HG03520 (cell line): ENCODE measurements at regions not wholly inside any gene's neighbourhood (a gene's known extent, or its start where the extent isn't known, plus 50 kb on each side); places are given as distances from the start of the nearest gene placed in this dataset.

Experiments used
- ATAC-seq: cut with Tn5 transposase; IDR thresholded peaks from one replicate; pipeline ENCODE4 v1.9.1; 2021; ENCODE audit warnings: mild to moderate bottlenecking, moderate library complexity; ENCODE audit not compliant: unreplicated experiment

DNA sequence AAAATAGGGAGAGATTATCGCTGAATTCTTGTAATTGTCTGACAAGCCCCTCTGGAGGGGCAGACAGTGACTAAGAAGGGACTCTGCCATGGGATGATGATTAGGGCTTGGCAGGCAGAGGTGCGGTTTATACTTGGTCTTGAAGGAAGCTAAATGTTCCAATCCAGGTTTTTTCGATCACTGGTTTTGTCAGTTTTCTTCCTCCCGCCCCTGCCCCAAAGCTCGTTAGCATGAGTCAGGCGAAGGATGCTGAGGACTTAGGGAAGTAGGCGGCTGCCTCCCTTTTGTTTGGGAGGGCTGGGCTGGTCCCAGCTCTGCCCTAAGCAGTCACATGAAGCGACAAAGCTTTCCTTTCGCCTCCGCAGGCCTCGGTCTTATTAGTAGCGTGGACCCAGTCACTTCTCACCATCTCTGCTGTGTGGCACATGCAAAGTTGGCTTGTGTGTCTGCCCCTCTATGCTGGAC, 314.2 kb downstream of the CDC5L start:
- ATAC-seq, result no peak

DNA sequence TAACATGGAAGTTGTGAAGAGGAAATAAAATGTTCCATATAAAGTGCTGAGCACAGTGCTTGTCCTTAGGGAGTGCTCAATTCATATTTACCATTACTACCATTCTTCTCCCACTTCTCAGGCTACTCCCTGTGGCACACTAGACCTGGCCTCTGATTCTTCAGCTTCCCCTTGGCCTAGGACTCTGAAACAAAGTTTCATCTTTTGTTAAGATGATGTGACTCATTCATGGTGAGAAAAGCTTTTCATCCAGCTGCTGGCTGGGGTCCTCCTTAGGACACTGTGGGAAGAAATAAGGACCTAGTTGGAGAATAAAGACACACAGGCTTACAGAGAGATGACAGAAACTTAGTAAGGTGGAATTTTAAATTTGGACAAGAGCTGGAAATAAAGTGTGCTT, 314.8 kb downstream of the CDC5L start:
- ATAC-seq, result no peak

DNA sequence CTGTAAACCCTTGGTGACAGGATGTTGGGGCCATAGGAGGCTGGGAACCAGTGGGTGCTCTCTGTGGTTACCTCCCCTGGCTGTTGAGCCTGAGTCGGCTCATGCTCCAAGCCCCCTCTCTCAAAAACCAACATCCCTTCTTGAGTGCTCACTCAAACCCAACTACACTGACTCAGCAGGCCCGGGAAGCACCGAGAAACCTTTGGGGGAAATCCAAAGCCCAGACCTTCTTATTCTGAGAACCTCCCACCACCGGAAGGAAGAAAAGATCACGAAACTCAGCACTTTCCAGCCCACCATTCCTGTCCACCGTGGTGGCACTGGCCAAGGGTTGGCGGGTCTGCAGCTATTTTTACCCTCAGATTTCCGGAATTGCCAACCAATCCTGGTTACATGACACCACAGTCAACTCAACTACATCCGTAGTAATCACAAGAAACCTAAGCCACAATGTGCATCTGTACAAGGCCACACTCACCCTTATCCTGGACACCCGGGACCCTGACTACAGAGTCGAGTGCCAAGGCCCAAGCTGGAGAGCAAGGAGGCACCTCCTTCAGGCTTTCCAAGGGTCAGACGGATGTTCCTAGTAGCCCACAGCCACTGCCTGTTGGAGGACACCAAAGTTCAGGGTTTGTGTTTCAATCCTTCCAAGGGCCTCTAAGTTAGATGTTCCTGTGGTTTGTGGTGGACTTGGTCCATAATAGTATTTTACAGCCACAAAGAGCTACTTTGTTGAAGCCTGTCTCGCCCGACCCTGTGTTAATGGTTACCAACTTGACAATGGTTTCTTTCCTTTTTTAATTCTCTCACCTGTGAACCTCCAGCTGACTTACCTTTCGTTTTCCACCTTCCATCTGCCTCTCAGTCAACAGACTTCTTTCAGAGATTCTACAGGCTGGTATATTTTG, 317.0 kb downstream of the CDC5L start:
- ATAC-seq, result peak; percentile 63

DNA sequence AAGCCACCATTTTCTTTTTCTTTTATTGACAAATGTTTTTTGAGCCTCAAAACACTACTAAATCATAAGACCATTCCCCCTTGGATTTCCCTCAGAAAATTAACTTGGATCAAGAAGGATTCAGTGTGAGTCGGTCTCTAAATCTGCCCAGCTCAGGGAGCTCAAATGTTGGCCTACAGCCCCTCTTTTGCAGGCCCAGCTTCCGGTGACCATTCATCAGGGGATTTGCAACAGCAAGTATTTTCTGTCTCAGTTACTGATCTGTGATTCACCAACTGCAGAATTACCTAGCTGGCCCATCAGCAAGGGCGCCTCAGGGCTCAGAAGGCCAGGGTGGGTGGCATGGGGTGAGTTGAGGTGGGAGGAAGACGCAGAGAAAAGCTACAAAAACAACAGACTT, 318.1 kb downstream of the CDC5L start:
- no peak for ATAC-seq

DNA sequence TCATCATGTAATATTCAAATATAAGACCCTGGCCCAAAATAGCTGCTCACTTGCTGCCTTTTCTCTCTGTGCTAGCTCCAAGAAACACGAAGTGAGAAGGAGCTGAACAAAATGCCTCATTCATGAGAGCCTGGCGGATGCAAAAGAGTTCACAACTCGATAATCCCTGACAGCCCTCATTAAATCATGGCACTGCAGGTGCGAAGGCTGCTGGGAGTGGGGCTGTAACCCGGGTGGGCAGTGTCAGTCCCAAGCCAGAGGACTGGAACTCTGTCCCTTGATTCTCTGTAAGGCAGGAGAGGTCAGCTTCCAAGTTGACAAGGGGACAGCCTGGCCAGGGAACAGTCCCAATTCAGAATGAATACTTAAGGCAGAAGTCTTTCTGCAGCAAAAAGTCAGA, 318.5 kb downstream of the CDC5L start:
- ATAC-seq, result no peak

DNA sequence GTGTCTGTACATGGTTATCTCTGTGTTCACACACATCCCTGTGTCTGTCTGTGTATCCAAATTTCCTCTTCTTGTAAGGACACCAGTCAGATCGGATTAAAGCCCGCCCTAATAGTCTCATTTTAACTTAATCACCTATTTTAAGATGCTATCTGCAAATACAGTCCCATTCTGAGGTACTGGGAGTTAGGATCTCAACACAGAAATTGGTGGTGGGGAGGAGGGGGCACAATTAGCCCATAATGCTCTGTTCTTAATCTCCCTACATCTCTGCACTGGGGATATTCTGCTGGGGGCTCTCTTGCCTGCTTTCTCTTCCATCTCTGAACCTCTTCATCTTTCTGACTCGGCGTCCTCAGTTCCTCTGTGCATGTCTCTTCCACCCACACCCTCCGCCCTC, 320.7 kb downstream of the CDC5L start:
- ATAC-seq, result no peak

DNA sequence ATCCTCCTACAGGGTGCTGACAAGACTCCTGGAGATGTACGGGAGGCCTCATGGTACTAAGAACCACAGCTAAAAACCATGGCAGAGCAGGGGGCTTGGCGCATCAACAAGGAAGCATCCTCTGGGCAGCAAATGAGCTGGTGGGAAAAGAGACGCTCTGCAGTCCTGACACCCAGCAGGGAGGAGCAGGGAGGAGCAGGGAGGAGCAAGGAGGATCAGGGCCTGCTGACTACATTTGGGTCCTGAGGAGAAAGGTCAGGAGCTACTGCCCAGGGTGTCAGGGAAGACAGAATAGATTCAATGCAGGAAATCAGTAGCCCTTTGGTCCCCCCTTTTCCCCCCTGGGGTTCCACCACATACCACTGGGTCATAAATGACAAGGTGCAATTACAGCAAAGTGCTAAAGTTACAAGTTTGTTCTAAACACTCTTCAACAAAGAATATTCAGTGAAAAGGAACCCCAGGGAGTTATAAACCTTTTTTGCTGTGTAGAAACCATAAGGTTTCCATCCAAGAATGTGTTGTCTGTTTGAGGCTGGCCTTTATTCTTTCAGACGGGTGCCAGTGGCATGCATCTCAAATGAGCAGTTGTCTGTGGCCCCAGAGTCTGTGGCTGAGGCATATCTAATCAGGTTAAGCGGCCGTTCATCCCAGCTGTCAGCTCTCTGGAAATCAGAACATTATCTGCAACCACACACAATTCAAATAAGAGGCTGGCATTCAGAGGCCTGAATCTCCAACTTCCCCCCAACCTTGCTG, 325.0 kb downstream of the CDC5L start:
- no peak for ATAC-seq

DNA sequence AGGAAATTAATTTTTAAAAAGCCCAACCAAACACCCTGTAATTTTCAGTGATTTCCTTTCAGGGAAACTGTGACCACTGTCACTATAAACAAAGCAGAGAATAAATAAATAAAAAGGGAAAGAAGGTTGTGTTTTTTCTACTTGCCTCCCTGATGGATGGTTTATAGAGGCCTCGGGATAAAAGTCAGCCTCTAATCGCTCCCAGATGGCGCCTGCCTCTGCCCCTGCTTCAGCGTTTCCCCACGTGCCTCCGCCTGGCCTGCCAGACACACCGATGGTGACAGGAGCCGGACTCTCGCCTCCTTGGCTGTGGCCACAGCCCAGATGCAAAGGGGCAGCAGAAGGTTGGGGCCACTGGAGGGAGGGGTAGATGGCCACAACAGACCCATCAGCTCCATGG, 327.7 kb downstream of the CDC5L start:
- no peak for ATAC-seq

DNA sequence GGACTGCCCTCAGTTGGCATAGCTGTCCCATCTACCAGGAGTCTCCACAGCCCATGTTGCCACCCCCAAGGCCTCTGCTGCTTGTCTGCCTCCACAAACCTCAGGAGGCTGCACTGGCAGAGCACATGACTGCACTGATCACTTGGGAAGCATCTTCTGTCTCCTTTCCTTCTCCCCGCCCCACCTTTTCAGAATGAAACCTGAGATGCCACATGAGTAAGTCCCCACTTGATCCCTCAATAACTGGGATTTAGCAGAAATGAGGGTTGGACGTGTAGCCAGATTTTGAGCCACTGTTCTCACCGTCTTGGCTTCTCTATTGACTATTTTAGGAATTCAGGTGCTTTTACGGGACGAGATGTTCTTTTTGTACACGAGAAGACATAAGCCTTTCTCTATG, 328.4 kb downstream of the CDC5L start:
- no peak for ATAC-seq

DNA sequence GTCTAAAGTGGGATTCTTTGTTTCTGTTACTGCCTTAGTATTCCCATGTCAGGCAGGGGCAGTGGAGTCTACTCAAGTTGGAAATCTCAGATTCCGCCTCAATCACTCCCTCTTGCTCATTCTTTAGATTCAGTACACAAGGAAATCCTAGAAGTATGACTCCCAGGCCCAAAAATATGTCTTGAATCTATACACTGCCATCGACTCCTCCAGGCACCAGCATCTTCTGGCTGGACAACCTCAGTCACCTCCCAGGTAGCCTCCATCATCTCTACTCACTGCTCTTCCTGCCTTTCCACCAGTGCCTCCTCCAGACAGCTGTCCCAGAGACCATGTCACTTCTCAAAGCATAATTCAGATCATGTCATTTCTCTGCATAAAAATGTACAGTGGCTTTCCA, 329.9 kb downstream of the CDC5L start:
- no peak for ATAC-seq

DNA sequence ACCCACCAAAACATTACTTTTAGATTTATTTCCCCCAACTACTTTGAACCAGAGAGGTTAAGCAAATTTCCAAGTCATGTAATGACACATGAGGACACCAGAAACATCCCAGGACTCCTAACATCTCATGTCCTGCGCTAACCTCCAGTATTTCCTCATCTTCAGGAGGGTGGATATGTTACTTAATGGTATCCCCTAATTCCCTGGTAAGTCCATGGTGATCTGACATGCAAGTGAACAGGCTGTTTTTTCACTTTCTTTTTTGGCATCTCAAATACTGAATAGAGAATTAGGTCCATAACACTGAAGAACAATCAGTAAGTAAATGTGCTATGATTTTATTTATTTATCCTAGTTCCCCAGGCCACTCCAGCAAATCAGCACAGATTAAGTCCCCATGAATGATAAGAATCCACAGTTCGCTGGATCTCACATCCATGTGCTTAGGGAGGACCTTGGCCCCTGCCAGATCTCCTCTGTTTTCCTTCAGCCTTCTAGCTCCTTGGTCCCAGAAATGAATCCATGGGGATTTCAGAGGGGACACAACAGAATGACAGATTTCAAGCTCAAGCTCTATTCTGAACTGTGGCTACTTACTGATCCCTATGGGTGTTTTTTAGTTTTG, 334.6 kb downstream of the CDC5L start:
- ATAC-seq, result no peak

DNA sequence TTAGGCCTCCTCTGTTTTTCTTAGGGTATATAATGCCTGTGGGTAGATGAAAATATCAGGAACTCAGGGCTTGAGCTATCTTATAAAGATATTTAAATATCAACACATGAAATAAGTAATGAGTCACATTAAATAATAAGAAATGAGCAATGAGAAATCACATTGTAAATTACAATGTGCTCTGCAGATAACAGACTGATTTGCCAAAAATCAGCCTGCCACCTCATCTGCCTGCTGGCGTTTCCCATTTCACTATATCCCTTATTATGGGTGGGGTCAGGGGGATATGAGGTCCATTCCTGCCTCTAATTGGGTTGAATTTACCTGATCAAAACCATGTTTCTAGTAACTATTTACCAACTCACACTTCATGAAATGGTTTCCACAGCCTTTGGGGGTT, 335.2 kb downstream of the CDC5L start:
- ATAC-seq, result no peak

DNA sequence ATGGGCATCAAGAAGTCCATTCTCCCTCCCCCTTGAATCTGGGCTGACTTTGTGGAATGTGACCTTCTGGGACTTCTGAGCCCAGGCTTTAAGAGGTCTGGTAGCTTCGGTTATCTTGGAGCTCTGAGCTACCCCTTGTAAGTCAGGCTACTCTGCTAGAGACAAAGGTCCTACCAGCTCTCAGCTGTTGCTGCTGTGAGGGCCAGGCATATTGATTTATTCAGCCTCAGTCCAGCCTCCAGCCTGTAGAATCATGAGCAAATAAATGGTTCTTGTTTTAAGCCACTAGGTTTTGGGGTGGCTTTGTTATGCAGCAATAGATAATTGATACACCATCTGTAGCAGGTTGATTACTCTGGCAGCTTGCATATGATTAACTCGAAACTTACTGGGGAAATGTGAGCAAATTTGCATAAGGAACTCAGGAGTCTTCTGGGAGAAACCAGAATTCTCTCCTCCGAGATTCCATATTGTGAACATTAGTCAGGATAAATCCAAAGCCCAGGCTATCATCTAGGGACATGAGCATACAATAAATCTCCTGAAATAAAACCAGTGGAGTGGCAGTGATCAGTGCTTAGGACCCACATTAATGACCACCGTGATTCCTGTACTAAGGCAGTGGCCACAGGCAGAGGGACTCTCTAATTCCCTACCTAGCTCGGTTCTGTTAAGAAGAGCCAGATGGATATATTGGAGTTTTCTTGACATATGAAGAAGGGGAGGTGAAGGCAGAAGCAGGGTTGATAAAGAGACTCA, 336.1 kb downstream of the CDC5L start:
- no peak for ATAC-seq

DNA sequence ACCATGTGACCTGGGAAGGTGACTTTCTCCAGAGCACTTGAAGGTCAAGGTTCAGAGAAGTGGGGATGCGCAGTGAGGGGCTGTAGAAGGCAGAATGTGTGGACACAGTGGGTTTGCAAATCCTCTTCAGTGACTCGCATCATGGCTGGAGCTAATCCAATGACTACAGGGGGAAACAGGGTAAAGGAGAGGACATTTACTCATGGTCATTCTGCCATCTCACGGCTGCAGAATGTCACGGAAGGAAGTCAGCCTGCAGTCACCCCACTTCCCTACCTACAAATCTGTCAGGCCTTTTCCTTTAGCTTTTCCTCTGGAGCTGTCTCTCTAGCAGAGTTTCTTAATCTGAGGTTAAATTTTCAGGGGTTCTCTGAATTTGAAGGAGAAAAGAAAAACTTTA, 337.6 kb downstream of the CDC5L start:
- no peak for ATAC-seq

DNA sequence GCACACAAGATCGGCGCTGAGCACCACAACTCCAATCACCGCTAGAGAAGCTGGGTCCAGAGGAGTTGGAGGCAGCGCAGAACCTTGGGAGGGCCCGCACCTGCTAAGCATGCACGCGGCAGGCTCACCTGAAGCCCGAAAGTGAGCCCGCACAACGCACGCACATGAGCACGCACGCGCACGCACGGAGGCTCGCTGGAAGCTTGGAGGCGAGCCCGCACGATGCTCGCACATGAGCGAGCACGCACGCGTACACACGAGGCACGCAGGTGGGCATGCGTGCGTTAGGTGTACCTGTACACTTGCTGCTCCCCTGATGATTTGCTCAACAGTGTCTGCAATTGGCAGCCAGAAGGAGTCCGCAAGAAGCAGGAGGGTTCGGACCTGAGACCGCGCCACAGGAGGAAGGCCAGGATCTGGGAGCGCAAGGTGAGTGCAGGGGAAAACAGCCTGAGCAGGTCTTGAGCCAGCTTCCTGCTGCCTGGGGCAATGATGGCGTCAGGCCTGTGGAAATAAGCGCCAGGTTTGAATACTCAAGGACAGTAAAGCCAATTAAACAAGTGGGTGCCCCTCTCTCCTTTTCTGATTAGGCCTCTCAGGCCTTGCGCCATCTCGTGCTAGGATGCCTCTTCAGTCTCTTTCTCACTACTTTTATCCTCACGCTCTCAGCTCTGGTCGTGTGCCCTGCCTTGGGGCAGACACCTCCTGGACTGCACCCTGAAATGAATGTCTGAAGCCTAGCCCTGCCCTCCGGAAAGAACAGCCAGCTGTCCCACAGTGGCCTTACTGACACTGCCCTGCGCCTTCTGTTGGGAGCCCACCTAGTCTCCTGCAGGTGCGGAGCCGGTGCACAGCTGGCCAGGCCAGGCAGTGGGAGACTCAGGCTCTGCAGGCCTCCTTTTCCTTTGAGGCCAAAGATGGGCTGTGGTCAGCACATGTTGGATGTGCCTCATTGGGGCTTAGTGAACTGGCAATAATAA, 340.4 kb downstream of the CDC5L start:
- ATAC-seq, result no peak

DNA sequence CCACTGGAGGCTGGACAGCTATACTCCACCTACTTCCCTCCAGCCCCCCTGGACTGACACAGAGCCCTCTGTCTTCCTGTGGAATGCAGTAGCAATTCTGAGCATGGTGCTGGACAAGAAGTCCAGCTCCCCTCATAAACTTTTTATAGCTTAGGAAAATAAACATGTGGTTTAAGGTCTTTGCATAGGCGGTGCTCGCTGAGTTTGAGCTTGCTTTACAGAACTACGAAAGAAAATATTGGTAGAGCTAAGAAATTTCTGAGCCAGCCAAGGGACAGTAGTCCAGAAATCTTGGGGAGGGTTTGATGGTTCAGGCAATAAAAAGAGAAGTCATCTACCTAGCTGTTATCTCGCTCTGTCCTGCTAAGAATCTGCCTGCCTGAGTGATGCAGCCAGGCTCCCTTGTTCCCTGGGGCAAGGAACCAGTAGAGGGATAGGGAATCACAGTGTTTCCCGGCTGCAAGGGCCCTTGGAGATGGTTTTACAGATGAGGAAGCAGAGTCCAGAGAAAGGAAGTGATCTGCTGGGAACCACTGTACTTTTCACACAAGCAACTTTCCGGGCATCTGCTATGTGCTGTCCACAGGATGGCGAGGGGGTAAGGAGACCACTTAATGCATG, 343.4 kb downstream of the CDC5L start:
- ATAC-seq, result no peak

DNA sequence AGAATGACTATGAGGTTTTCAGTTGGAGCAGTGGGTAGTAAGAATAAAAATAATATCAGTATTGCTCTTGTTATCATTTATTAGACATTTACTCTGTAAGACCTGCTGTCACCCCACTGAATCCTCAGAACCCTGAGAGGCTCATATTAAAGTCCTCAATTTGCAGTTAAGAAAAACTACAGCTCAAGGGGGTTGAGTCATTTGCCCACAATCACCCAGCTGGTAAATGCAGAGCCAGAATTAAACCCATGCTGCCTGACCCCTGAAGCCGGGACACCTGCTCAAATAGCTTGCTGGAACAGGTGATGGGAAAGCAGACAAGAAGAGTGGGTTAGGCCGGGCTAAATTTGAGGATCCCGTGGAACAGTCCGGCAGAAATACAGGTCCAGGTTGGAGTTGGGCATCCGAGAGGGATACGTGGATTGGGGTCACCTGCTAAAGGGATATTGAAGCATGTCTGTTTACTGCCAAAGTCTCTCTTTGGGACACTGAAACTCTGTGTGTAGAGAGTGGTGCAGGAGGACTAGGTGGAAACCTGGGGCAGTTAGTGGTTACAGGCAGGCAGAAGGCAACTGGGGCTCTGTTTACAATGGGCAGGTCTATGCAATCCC, 344.1 kb downstream of the CDC5L start:
- no peak for ATAC-seq

DNA sequence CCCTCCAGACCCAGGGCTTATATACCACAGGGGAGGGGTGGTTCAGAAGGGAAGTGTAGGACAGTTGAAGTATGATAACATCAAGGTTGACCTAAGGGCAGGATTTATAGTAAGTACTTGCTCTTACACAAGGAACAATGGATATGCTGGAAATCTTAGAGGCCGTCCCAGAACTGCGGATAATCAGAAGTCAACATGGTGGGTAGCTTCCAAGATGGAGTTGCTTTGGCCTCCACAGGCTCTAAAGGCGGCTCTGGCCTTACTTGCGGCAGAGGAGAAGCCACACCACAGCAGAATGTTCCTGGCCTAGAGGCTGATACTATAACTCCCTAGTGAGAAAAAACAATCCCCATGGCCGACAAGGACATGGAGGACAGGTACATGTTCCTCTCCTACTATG, 344.7 kb downstream of the CDC5L start:
- ATAC-seq, result no peak

DNA sequence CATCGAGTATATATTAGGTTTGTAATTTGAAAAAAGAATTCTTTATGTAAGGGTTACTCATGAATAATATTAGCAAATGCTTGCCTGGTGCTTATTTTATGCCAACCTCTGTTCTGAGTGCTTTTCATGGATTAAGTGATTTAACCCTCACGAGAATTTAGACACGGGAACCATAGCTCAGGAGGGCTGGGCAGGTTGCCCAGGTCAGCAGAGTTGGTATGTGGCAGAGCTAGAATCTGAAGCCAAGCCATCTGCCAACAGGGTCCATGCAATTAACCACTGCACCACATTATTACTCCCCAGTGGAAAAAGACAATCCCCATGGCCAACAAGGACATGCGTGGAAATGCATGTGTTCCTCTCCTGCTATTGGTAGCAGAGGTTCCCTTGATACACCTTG, 345.6 kb downstream of the CDC5L start:
- ATAC-seq, result no peak
